Ramos (cell line): ENCODE measurements at regions not wholly inside any gene's neighbourhood (a gene's known extent, or its start where the extent isn't known, plus 50 kb on each side); places are given as distances from the start of the nearest gene placed in this dataset.

Experiments
- in situ Hi-C: fragments of 300-500 bp; cut with MboI; formaldehyde crosslinking; loops from one replicate; pipeline ENCODE4 v1.14.3; 2022; ENCODE audit warnings: low sequenced_read_pairs; ENCODE audit not compliant: unreplicated experiment

DNA sequence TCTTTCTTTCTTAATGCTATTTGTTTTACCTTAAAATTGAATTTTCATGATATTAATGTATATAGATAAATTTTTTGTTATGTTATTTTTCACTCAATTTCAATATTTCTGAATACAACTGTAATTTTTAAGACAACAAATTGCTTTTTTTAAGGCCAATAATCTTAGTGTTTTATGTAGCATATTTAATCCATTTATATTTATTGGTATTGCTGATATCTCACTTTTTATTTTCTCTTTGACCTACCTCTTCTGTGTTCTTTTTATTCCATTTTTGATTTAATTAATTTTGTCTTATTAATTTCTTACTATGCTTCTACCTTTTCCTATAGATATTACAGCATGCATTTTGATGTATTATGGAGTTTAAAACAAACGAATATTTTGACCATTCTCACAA, 460.1 kb upstream of the AGA start:
- in situ Hi-C loops = no loop called here

- in situ Hi-C loops = no loop called here
These were observed 465.6 kb upstream of the AGA start for GRCh38 chr4:177907736-177908424.

- in situ Hi-C loops = no loop called here
These were observed 479.5 kb upstream of the AGA start for GRCh38 chr4:177921715-177922114.

DNA sequence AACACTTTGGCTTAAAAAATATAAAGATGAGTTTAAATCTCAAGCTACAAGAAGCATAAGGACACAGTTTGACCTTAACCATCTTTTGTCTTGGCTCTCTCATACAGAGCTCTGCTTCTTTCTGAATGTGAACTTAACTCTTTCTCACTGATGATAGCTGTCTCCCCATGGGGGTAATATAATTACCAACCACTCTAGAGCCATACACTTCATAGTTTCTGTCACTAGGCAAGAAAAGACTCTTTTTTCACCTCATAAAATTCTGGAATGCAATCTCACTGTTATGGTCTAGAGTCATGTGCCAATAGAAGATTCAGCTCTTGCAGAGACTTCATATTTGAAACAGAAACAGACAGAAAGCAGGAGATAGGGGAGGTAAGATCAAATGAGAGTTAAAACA, 481.7 kb upstream of the AGA start:
- in situ Hi-C loops = no loop called here

GRCh38 chr4:177937041-177937440, 494.8 kb upstream of the AGA start:
- in situ Hi-C loops = no loop called here

GRCh38 chr4:177938226-177938625, 496.0 kb upstream of the AGA start:
- in situ Hi-C loops = no loop called here

DNA sequence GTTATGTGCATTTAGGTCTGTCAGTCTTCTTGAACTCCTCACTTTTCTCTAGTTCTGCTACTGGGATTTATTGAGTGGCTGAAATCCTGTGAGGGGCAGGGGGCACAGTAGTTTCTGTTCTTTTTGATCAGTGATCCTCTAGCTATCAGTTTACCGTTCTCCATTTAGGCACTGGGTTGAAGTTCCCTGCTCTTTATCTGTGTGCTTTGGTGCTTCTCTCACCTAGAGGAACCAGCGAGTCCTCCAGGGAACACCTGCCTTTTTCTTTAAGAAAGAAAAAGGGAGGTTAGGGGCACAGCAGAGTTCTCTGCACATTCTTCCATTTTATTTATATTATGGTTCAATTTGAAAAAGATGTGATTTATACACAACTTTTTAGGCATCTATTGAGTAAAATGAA, 503.0 kb upstream of the AGA start:
- in situ Hi-C loops = no loop called here

GRCh38 chr4:177947607-177948006, 505.4 kb upstream of the AGA start:
- in situ Hi-C loops = no loop called here

DNA sequence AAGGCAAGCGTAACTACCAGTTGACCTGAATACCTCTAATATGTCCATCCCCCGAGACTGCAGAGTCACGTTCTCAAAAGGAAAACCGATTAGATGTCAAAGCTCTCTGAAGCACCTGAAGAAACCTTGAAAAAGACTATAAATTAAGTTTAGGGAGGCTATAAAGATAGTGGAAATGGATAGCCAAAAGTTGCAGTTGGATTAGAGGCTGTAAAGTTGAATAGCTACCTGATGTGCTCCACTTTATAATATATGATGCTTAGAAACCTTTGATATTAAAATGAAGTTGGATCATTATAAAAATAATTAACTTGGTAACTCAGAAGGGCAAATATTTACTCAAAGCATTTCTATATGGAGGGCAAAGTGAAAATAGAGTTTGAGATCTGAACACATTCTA, 506.6 kb upstream of the AGA start:
- in situ Hi-C loops = no loop called here

DNA sequence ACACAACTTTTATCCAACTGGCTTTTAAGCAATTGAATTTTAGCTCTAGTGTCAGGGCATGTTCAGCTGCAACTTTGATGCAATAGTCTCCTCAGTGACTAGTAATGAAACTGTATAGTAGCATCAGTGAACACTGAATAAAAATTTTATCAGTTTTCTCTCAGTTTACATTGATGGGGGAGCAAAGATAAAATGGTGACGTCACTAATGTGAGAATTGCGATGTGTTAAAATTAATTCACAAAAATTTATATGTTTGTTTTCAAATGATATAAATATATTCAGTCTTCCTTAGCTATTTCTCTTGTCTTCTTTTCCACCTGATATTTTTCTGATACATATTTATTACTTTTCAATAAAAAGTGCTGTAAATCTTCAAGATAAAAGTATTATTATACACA, 508.8 kb upstream of the AGA start:
- in situ Hi-C loops = no loop called here

DNA sequence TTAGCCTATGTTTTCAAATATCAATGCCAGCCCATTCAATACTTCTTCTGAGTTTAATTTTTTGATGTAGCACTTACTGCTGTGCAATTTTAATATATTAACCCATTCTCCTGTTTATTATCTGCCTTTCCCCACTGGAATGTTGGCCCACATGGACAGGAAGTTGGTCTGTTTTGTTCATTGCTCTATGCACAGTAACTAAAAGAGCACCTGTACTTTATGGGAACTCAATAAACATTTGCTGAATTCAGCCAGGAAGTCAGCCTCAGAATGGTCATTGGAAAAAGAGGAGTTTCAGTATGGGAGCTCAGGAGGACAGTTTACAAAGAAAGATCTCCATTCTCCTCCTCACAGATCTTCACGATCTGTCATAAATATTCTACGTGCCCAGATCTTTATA, 510.5 kb upstream of the AGA start:
- in situ Hi-C loops = no loop called here

DNA sequence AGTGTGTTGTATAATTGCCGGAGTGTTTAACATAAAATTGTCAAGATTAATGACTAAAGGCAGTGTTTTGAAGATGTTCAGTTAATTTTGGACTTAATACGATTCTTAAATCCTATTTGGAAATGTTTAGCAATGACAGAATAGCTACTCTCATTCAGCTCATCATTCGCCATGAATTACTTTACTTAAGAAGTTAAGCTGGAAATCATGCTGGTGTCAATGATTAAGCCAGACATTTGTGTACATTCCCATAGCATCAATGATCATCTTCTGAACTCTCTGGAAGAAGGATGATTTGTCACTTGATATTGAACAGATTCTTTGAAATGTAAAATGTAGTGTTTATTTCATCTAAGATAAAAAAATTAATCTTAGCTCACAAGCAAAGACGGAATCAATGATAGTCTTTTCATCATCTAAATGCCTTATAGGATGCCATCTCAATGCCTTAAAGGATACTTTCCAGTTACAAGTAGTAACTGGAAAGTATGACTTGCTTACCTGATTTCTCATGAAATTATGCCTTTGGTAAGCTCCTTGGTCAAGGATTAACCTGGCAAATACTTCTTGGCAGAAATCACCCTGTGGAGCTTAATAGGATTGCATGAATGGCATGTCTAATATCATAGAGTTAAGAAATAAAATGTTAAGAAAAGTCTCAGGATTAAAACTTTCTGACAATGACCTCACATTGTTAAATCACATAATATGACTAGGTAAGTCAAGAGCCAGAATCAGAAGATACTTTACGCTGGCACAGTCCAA, 515.5 kb upstream of the AGA start:
- in situ Hi-C loops = no loop called here

DNA sequence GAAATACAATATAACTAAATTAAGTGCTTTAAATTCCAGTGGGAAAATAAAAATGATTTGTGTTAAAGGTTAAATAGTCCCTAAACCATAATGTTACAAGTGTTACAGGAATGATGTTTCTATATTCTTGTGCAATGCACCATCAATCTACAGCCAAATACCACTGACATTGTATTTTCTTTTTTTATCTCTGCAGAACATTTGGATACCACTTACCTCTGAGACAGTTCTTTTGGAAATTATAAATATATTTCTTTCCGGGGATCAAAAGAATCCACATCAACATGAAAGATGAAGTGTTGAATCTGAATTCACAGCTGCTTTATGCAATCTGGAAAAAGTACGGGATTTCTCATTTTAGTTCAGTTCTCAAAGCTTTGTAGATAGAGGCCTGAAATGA, 518.3 kb upstream of the AGA start:
- in situ Hi-C loops = no loop called here

DNA sequence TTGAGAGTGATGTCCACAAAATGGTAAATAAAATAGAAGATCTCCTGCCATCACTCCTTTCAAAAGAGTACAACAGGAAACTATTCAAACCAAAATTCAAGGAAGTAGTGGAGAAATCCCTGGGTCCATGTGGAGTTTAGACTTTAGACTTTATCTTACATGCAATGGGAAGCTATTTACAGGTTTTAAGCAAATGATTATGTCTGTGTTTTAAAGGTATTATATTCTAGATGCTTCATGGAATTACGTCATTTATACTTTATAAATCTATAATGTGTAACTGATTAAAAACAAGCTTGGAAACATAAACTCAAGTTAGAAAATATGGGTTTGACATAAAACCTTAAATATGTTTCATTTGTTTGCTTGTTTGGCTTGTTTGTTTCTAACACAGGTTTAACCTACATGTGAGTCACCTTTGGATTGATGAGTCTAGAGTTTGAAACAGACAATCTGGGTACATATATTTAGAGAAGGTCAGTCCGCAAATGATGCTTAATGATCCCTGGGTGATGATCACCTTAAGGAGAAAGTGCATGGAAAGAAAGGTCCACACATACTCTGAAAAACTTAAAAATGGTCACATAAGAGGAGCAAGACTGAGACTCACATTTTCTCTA, 519.6 kb upstream of the AGA start:
- in situ Hi-C loops = no loop called here

DNA sequence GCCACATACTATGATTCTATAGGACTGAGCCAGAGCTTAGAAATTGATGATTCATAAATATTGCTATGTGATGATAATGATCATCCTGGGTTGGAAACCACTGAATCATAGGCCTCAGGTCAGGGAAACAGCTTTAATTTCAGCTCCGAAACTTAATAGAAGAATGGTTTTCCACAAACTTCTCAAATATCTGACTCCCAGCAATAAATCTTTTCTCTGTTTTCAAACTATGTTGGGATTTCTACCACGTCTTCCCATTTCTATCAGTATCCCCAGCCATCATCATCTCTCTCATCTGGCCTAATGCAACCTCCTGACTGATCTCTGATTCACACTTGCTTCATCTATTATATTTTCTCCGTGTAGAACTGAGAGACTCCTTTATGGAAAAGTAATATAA, 521.8 kb upstream of the AGA start:
- in situ Hi-C loops = no loop called here

DNA sequence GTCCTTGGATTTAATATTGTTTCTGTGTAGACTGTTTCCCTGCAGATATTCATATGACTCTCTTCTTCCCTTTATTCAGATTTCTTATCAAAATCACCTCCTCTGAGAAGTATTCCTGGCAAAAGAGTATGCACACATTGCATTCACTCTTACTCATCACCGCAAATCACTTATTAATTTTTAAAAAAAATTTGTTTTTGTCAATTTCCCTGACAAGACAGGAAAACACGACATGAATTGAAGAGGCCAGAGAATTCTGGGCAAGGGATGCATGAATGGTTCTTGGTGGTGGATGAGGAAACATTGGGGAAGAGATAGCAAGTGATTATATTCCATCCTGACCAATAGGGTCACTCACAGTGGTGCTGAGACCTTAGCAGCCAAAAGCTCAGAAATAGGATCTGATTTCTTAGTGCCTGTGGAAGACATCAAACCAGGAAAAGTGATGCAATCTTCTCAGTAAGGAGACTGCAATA, 522.5 kb upstream of the AGA start:
- in situ Hi-C loops = no loop called here

GRCh38 chr4:177967328-177967727, 525.1 kb upstream of the AGA start:
- in situ Hi-C loops = no loop called here

DNA sequence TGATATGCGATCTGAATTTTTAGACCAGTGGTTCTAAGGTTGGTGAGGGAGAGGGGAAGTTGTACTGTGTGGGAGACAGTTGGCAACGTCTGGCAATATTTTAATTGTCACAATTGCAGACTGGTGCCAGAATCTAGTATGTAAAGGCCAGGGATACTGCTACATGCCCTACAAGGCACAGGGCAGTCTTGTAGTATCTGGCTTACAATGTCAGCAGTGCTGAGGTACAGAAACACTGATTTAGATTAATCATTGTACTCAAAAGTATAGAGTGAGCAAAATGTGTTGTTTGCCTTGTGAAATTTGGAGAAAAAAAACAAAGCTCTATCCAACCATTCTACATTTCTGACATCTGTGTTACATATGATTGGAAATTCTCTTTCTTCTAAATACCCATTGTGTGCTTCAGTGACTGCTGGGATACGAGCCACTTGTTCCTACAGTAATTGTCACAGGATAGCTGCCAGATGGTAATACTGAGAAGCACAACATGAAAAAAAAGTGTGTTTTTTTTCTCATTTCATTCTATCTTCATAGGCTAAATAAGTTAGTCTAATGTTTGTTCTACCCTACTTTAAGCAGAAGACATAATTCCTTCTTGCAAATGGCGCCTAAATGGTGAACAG, 526.7 kb upstream of the AGA start:
- in situ Hi-C loops = no loop called here

DNA sequence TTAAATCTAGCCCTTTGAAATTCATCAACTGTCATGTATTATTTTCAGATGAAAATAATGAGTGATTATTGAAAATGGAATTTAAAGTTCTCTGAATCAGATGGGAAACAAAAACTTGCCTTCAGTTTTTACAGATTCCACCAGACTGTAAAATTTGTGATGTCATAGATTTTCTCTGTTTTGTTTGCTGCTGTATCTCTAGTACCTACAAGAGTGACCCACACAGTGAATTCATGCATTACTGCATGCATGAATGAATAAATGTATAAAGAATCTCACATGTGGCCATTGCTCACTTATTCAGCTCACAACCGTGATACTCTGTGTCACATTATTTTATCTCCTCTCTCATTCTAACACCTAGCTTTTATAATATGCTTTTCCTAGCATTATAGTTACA, 532.2 kb upstream of the AGA start:
- in situ Hi-C loops = no loop called here

GRCh38 chr4:177975315-177975987, 533.2 kb upstream of the AGA start:
- in situ Hi-C loops = no loop called here

DNA sequence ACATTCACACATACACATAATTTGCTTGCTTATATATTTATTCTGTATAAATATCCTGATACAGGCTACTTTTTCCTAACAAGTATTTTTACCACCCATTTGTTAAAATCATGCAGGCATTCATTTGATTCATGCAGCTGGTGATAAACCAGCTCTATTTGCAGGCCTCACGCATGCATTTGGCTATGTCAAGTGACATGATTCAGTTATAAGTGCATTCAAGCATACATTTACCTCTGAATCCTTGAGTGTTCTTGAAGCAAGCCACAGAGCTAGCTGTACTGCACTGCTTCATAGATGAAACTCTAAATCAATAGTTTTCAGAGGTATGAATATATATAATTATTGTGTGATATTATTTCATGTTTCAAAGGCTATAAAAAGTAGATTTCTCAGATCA, 544.0 kb upstream of the AGA start:
- in situ Hi-C loops = no loop called here
